Stimulated activated naive CD4-positive, alpha-beta T cell treated with Interleukin-2 at 50 U/mL for 16 hours (primary cell): ENCODE measurements at regions not wholly inside any gene's neighbourhood (a gene's known extent, or its start where the extent isn't known, plus 50 kb on each side); places are given as distances from the start of the nearest gene placed in this dataset.
A peak's percentile ranks its signal among the peaks of the same experiment; 100 is the strongest.

ENCODE experiments used
- DNase-seq: peaks from one replicate; lab custom pipeline; 2025; lab: John Stamatoyannopoulos, UW

GRCh38 chr2:212695426-212695825, 156.8 kb upstream of the ERBB4 start:
- DNase-seq, result no peak

- DNase-seq, result no peak
Measured at GRCh38 chr2:212694398-212694797, 155.8 kb upstream of the ERBB4 start.

DNA sequence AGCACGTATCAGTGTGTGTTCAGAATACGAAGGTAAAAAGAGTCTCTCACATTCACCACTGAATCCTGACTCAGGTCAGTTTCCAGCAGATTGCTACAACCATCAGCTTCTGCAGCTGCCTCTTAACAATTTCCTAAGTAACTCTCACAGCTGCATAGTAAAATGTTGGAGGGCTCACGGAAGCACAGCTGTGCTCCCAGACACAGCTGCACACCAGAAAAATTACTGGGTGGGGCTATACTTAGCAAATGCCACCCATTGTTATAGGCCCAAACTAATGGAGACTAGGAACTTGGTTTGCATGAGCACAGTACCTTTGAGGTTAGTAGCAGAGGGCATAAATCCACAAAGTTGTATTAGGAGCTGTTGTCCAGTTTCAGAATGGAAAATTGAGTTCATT, 153.9 kb upstream of the ERBB4 start:
- no peak for DNase-seq

GRCh38 chr2:212686285-212686895, 147.8 kb upstream of the ERBB4 start:
- peak; percentile 20 for DNase-seq

- DNase-seq, result no peak
Measured at GRCh38 chr2:212683346-212684097, 144.9 kb upstream of the ERBB4 start.

- DNase-seq, result no peak
Measured at GRCh38 chr2:212682937-212683336, 144.3 kb upstream of the ERBB4 start.

DNA sequence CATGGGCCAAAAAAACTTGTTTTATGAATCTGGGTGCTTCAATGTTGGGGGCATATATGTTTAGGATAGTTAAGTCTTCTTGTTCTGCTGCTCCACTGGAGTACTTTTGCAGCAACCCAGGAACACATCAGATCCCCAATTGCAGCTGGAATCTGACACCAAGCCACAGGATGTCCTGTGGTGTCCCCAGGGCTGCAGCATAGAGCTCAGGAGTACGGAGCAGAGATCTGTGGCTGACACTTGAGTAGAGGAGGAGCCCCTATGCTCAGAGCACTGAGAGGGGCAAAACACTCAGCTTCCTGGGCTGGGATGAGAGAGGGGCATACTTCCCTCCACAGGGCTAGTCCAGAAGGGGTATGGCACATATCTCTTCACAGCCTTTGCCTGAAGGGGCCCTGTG, 138.9 kb upstream of the ERBB4 start:
- no peak for DNase-seq

- DNase-seq, result no peak
Measured at GRCh38 chr2:212672186-212672585, 133.6 kb upstream of the ERBB4 start.

GRCh38 chr2:212669761-212670160, 131.2 kb upstream of the ERBB4 start:
- no peak for DNase-seq

DNA sequence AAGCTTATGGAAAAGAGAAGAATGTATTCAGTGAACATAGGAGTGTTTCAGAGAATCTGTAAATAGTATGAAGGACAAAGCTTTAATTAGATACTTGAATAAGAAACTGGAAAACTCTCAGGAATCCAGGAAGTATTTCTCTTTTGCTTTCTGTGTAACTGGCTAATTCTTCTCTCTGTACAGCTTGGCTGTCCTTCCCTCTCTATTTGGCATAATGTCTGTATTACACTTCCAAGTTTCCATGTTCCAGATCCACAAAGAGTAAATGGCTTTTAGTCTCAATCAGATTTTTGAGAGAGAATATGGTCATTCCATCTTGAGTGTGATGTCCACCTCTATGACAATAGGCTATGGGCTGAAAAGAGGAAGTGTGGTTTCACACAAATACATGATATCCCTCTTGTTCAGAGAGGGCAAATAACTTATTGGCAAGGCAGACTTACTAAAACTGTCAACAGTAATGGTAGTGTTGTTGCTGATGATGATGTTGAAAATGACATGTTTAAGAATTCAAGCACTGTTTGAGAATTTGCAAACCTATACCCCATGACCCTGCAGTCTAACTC, 129.2 kb upstream of the ERBB4 start:
- DNase-seq, result no peak

- no peak for DNase-seq
Measured at GRCh38 chr2:212665948-212666347, 127.3 kb upstream of the ERBB4 start.

- DNase-seq, result no peak
Measured at GRCh38 chr2:212659441-212659840, 120.8 kb upstream of the ERBB4 start.

DNA sequence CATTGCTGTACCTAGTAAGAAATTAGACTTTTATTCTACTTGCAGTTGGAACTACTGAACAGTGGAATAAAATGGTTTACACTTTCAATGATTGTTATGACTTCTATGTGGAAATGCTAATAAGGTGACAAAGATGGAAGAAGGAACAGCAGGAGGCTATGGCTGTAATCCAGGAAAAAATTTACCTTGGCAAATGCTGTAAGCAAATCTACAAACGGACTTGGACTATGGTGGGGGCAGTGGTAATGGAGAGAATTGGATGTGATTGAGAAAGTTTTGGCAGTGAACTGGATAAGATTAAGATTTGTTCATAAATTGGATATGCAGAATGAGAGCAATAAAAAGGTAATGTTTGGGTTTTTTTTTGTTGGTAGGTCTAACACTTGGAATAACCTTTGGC, 111.0 kb upstream of the ERBB4 start:
- DNase-seq, result no peak

DNA sequence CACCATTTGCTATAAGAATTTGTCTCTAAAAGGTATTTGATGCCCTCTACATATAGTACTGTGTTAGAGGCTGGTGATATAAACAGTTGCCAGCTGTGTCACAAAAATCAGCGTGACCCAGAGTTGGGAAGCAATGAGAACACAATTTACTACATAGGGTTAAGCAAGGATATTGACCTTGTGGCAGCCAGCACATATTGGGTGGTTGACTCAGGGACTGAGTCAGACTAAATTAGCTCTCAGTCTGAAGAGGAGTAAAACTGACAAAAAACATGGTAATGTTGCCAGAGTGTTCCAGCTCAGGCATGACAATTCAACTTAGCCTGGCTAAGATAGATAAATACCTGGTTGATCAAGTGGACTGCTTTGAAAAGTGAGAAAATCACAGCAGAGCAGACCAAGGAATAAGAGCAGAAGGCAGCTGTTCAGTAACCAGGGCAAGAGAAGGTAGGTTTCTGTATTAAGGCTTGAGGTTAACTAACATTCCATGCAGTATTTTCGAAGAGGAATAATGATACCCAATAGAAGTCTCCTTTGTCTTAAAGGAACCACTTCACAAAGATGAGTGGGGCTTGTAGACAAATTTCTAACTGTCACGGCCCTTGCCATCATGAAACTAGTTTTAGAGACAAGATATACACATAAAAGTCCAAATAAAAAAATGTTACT, 108.2 kb upstream of the ERBB4 start:
- no peak for DNase-seq

DNA sequence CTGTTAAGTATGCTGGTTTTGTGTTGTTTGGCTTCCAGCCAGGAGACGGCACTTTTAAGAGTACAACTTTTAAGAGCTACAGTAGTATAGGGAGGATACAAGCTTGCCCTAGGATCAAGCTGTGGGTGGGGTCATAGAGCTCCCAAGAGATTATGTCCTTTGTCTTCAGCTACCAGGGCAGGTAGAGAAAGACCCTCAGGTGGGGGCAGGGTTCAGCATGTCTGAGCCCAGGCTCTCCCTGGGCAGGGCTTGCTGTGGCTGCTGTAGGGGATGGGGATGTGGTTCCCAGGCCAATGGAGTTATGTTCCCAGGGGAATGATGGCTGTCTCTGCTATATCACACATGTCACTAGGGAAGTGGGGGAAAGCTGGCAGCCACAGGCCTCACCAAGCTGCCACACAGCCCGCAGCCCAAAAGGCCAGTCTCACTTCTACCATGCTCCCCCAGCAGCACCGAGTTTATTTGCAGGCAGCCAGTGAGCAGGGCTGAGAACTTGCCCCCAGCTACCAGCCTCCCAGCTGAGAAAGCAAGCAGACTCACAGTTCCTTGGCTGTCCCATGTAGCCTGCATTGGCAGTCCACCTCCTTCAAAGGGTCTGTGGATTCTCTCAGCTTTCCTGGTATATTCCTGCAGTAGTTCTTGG, 105.7 kb upstream of the ERBB4 start:
- DNase-seq, result no peak

- DNase-seq, result no peak
Measured at GRCh38 chr2:212640428-212640827, 101.8 kb upstream of the ERBB4 start.

DNA sequence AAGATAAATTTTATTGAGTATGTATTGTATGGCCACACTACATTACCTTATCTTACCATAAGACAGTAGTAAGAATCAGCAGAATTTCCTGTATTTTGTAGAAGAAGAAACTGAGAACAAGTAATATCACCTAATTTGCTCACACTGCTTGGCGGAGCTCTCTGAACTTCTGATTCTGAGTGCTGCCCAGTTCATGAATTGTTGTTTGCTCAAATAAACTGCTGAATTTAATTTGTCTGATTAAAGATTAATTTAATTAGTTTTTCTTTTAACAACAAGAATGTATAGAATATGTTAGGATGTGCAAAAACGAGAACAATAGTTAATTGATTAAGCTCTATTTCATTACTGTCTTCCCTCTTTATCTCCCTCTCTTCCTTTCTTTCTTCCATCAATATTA, 100.1 kb upstream of the ERBB4 start:
- DNase-seq, result no peak

- DNase-seq, result no peak
Measured at GRCh38 chr2:212628586-212628985, 90.0 kb upstream of the ERBB4 start.

GRCh38 chr2:212626371-212626918, 87.8 kb upstream of the ERBB4 start:
- DNase-seq, result no peak

- no peak for DNase-seq
Measured at GRCh38 chr2:212619954-212620353, 81.4 kb upstream of the ERBB4 start.

GRCh38 chr2:212618636-212619035, 80.0 kb upstream of the ERBB4 start:
- no peak for DNase-seq

DNA sequence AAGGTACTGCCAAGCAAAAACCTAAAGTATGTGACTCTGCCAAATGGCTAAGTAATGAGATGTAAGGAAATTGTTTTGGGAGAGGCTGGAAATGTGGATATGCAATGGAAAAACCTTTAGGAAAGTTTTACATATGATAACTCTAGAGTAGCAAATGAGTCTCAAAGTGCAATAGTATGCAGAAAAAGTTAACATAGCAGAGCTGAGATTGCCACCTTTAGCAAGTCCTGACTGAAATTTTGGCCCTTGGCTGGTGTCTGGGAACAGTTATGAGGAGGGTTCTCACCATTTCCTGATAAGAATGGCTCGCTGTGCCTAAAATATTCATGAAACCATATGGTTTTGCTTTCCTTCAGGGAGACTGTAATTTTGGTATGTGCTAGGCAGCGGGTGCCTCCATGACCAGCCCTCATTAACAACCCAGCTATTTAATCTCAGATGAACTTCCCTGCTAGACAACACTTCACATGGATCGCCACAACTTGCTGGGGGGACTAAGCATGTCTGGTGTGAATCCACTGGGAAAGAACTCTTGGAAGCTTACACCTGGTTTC, 72.3 kb upstream of the ERBB4 start:
- no peak for DNase-seq
